ENCODE measurements at regions not wholly inside any gene's neighbourhood (a gene's known extent, or its start where the extent isn't known, plus 50 kb on each side); places are given as distances from the start of the nearest gene placed in this dataset.

DNA sequence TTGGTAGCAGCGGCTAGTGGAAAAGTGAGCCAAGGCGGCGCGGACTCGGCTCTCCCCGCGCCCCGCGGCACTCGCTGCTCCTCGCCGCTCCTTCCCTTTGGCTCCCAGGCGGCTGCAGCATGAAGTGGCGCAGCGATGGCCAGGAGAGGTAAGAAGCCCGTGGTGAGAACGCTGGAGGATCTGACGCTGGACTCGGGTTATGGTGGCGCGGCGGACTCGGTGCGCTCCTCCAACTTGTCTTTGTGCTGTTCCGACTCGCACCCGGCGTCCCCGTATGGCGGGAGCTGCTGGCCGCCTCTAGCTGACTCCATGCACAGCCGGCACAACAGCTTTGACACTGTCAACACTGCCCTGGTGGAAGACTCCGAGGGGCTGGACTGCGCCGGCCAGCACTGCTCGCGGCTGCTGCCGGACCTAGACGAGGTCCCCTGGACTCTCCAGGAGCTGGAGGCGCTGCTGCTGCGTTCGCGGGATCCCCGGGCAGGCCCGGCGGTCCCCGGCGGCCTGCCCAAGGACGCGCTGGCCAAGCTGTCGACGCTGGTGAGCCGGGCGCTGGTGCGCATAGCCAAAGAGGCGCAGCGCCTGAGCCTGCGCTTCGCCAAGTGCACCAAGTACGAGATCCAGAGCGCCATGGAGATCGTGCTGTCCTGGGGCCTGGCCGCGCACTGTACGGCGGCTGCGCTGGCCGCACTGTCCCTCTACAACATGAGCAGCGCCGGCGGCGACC lies 225.6 kb upstream of the CRY1 start:
- Mint-ChIP-seq H3K36me3 (ENCODE audit: low read depth) (no peaks in the 10 kb centered on the region), H3K27me3 (ENCODE audit: insufficient read depth) (peaks cover 19% of the 10 kb centered on the region), H3K4me1 (ENCODE audit: low read depth) (no peaks in the 10 kb centered on the region), H3K4me3 (no peak overlapping the region; the same call in 1 of the 2 replicates), H3K9me3 (no peaks in the 10 kb centered on the region; the same call in 1 of the 2 replicates), H3K27ac (no peak overlapping the region)
- no peak for DNase-seq
- TF ChIP-seq, protein P1, sequence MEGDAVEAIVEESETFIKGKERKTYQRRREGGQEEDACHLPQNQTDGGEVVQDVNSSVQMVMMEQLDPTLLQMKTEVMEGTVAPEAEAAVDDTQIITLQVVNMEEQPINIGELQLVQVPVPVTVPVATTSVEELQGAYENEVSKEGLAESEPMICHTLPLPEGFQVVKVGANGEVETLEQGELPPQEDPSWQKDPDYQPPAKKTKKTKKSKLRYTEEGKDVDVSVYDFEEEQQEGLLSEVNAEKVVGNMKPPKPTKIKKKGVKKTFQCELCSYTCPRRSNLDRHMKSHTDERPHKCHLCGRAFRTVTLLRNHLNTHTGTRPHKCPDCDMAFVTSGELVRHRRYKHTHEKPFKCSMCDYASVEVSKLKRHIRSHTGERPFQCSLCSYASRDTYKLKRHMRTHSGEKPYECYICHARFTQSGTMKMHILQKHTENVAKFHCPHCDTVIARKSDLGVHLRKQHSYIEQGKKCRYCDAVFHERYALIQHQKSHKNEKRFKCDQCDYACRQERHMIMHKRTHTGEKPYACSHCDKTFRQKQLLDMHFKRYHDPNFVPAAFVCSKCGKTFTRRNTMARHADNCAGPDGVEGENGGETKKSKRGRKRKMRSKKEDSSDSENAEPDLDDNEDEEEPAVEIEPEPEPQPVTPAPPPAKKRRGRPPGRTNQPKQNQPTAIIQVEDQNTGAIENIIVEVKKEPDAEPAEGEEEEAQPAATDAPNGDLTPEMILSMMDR (IDR thresholded peaks at IDR 0.05): no peak

DNA sequence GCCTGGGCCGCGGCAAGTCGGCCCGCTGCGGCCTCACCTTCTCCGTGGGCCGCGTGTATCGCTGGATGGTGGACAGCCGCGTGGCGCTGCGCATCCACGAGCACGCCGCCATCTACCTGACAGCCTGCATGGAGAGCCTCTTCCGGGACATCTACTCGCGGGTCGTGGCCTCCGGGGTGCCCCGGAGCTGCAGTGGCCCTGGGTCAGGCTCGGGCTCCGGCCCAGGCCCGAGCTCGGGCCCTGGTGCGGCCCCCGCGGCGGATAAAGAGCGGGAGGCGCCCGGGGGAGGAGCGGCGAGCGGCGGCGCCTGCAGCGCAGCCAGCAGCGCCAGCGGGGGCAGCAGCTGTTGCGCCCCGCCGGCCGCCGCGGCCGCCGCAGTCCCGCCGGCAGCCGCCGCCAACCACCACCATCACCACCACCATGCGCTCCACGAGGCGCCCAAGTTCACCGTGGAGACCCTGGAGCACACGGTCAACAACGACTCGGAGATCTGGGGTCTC lies 226.2 kb upstream of the CRY1 start:
- Mint-ChIP-seq H3K4me3 (no peak overlapping the region), H3K27ac (no peak overlapping the region), H3K36me3 (ENCODE audit: low read depth) (no peaks in the 10 kb centered on the region), H3K9me3 (no peaks in the 10 kb centered on the region; the same call in 1 of the 2 replicates), H3K27me3 (ENCODE audit: insufficient read depth) (peaks cover 19% of the 10 kb centered on the region), H3K4me1 (ENCODE audit: low read depth) (no peaks in the 10 kb centered on the region)
- no peak for DNase-seq
- TF ChIP-seq, protein P1 (IDR thresholded peaks at IDR 0.05): no peak

DNA sequence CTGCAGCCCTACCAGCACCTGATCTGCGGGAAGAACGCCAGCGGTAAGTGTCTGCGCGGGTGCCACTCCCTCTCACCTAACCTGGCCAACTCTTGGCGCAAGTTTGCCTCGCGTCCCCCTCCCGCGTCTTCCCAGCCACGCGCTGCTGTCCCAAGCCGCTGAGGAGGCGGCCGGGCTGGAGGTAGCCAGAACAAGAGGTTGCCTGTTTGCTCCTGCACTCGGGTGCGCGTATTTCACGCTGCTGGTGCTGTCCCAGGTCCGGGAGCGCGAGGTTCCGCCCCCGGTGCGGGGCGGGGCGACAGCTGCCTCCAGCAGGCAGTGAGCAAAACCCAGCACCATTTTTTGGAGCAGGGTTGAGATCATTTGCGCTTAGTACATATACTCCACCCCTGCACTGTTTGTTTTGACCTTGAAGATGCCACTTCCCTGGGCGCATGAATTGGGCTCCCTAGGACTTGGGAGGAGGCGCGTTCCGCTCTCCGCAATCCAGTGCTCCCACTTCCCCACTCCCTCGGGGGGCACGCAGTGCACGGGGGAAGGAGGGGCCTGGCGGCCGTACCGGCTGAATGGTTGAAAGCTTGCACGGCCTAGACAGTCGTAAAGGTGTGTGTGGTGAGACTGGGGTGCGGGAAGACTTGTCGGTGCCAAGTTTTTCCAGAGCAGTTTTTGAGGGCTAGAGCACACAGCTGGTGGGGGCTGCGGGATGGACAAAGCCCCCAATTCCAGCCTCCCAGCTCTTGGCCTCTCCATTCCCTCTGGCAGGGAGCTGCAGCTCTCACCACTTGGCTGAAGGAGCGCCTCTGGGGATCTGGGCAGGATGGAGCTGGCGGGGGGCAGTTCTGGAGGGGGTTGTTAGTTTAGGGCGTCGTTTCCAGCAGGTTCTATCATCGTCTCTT lies 226.9 kb upstream of the CRY1 start:
- no peak for DNase-seq
- H3K27me3 Mint-ChIP-seq (ENCODE audit: insufficient read depth): peaks cover 19% of the 10 kb centered on the region
- no peaks in the 10 kb centered on the region for H3K36me3 Mint-ChIP-seq (ENCODE audit: low read depth)
- H3K4me3 Mint-ChIP-seq: no peak overlapping the region
- H3K27ac Mint-ChIP-seq: no peak overlapping the region
- TF ChIP-seq, protein P1 (IDR thresholded peaks at IDR 0.05): no peak
- no peaks in the 10 kb centered on the region for H3K4me1 Mint-ChIP-seq (ENCODE audit: low read depth)
- H3K9me3 Mint-ChIP-seq: no peaks in the 10 kb centered on the region; the same call in 1 of the 2 replicates

DNA sequence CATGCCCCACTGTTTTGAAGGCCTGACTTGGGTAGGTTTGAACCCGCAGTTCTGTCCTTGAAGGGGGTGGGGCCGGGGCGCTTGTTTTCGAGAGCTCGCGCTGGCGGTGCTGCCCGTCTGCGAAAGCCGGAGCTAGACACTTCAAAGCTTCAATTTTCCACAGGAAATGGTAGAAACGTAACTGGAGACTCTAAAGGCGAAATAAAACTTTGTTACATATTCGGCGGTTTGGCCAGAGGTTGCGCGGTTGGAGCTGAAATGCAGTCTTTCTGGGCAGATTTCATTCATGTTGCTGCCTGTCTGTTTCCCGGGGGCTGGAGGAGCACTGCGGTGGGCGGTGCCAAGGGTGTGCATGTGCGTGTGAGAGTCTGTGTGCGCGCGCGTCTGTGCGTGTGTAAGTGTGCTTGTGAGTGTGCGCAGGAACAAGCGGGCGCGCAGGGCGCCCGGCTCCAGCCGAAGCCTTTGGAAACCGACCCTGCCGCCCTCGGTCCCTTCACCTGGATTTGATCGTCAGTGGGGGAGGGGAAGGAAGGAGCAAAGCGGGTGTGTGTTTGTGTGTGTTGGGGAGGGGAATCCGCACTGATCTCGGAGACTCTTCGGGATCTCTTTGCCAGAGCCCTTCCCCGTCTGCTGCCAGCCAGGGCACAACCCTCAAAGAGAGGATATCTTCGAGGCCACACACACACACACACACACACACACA lies 227.7 kb upstream of the CRY1 start:
- H3K36me3 Mint-ChIP-seq (ENCODE audit: low read depth): no peaks in the 10 kb centered on the region
- no peak overlapping the region for H3K27ac Mint-ChIP-seq
- no peak for DNase-seq
- peaks cover 19% of the 10 kb centered on the region for H3K27me3 Mint-ChIP-seq (ENCODE audit: insufficient read depth)
- no peaks in the 10 kb centered on the region for H3K4me1 Mint-ChIP-seq (ENCODE audit: low read depth)
- TF ChIP-seq, protein P1 (IDR thresholded peaks at IDR 0.05): no peak
- H3K9me3 Mint-ChIP-seq: no peaks in the 10 kb centered on the region; the same call in 1 of the 2 replicates
- H3K4me3 Mint-ChIP-seq: no peak overlapping the region

DNA sequence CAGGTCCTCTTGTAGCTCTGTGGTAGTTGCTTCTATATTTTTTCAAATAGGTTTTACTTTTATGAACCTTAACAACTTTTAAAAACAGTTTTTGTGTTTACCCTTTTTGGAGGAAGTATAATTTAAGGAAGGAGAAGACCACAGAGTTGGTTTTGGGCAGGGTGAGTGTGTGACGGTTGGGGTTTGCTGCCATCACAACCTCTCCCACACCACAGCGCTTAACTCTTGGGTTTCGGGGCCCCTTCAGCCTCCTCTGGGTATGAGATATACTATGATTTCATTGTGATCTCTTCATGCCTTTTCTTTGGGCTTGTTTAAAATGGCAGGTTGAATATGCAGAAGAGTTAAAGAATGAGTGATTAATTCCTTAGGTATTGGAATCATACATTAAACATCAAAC lies 228.7 kb upstream of the CRY1 start:
- H3K4me1 Mint-ChIP-seq (ENCODE audit: low read depth): no peaks in the 10 kb centered on the region
- H3K36me3 Mint-ChIP-seq (ENCODE audit: low read depth): no peaks in the 10 kb centered on the region
- no peak overlapping the region for H3K4me3 Mint-ChIP-seq
- no peak overlapping the region for H3K27ac Mint-ChIP-seq
- no peaks in the 10 kb centered on the region; the same call in 1 of the 2 replicates for H3K9me3 Mint-ChIP-seq
- TF ChIP-seq, protein P1 (IDR thresholded peaks at IDR 0.05): no peak
- peaks cover 19% of the 10 kb centered on the region for H3K27me3 Mint-ChIP-seq (ENCODE audit: insufficient read depth)
- DNase-seq: no peak
